ENCODE measurements at regions not wholly inside any gene's neighbourhood (a gene's known extent, or its start where the extent isn't known, plus 50 kb on each side); places are given as distances from the start of the nearest gene placed in this dataset.

- TF ChIP-seq CTCF (IDR thresholded peaks at IDR 0.05; ENCODE audit: extremely low read depth in 1 of 2, insufficient read depth in 1 of 2, low read depth in 1 of 2, low read length in 2 of 2) (no peak), EZH2 (IDR thresholded peaks at IDR 0.05; ENCODE audit: borderline replicate concordance, low read depth, low read length, severe bottlenecking) (no peak), FOS (IDR thresholded peaks at IDR 0.05; ENCODE audit: borderline replicate concordance, insufficient read depth, low read length) (no peak)
These were observed 572.2 kb upstream of the LMCD1 start for GRCh38 chr3:7929319-7929889.

Measured in endothelial cell of umbilical vein (primary cell).